Lower leg skin (tissue), 3 donors: ENCODE measurements at regions not wholly inside any gene's neighbourhood (a gene's known extent, or its start where the extent isn't known, plus 50 kb on each side); places are given as distances from the start of the nearest gene placed in this dataset.

Experiments
- POLR2A ChIP-seq, 2 donors: fragments of 450-650 bp; IDR thresholded peaks; one replicate each; pipeline ENCODE4 v1.6.1; 2016 to 2017; ENCODE audit warnings: antibody characterized with exemption in 2 of 2, mild to moderate bottlenecking in 1 of 2, moderate library complexity in 1 of 2
- TF ChIP-seq, protein P1 (sequence below), 3 donors: fragments of 450-650 bp; IDR thresholded peaks; one replicate each; pipeline ENCODE4 v1.5.1; 2016; ENCODE audit warnings: antibody characterized with exemption in 3 of 3, mild to moderate bottlenecking in 3 of 3, moderate library complexity in 2 of 3

GRCh38 chr10:57973451-57973850 lies 294.2 kb downstream of the IPMK start:
- TF ChIP-seq, protein P1, sequence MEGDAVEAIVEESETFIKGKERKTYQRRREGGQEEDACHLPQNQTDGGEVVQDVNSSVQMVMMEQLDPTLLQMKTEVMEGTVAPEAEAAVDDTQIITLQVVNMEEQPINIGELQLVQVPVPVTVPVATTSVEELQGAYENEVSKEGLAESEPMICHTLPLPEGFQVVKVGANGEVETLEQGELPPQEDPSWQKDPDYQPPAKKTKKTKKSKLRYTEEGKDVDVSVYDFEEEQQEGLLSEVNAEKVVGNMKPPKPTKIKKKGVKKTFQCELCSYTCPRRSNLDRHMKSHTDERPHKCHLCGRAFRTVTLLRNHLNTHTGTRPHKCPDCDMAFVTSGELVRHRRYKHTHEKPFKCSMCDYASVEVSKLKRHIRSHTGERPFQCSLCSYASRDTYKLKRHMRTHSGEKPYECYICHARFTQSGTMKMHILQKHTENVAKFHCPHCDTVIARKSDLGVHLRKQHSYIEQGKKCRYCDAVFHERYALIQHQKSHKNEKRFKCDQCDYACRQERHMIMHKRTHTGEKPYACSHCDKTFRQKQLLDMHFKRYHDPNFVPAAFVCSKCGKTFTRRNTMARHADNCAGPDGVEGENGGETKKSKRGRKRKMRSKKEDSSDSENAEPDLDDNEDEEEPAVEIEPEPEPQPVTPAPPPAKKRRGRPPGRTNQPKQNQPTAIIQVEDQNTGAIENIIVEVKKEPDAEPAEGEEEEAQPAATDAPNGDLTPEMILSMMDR (IDR thresholded peaks at IDR 0.05): no peak
- no peak for TF ChIP-seq POLR2A (IDR thresholded peaks at IDR 0.05)
